Fibroblast of villous mesenchyme (primary cell): ENCODE measurements at regions not wholly inside any gene's neighbourhood (a gene's known extent, or its start where the extent isn't known, plus 50 kb on each side); places are given as distances from the start of the nearest gene placed in this dataset.
"Not testable (repeated sequence)": the region's sequence is repeated elsewhere in the genome, so short reads cannot be mapped to it uniquely, and the experiment has no call there.

Source experiments
- DNase-seq: peaks from one replicate; pipeline ENCODE4 v3.0.0-alpha.2; 2010; ENCODE audit warnings: low read depth
- H3K4me3 ChIP-seq: 2 replicates; pipeline ENCODE4 v1.5.1; 2011; ENCODE audit warnings: low read depth, mild to moderate bottlenecking, low read length
- TF ChIP-seq, protein P1 (sequence below): IDR thresholded peaks from 2 replicates; pipeline ENCODE4 v1.5.1; 2012; ENCODE audit warnings: low read depth, mild to moderate bottlenecking, low read length; ENCODE audit not compliant: insufficient read depth

GRCh38 chr4:97140545-97140944, 1002.7 kb downstream of the STPG2 start:
- DNase-seq = no peak
- no peak overlapping the region for H3K4me3 ChIP-seq
- TF ChIP-seq, protein P1, sequence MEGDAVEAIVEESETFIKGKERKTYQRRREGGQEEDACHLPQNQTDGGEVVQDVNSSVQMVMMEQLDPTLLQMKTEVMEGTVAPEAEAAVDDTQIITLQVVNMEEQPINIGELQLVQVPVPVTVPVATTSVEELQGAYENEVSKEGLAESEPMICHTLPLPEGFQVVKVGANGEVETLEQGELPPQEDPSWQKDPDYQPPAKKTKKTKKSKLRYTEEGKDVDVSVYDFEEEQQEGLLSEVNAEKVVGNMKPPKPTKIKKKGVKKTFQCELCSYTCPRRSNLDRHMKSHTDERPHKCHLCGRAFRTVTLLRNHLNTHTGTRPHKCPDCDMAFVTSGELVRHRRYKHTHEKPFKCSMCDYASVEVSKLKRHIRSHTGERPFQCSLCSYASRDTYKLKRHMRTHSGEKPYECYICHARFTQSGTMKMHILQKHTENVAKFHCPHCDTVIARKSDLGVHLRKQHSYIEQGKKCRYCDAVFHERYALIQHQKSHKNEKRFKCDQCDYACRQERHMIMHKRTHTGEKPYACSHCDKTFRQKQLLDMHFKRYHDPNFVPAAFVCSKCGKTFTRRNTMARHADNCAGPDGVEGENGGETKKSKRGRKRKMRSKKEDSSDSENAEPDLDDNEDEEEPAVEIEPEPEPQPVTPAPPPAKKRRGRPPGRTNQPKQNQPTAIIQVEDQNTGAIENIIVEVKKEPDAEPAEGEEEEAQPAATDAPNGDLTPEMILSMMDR = no peak

DNA sequence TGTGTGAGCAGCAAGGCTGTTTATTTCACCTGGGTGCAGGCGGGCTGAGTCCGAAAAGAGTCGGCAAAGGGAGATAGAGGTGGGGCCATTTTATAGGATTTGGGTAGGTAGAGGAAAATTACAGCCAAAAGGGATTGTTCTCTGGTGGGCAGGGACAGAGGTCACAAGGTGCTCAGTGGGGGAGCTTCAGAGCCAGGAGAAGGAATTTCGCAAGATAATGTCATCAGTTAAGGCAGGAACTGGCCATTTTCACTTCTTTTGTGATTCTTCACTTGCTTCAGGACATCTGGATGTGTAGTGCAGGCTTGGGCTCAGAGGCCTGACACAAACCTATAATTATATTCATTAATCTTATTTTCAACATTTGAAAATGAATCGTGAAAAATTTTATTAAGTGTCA, 1001.9 kb downstream of the STPG2 start:
- not testable (repeated sequence) for H3K4me3 ChIP-seq

GRCh38 chr4:97142410-97142809, 1000.9 kb downstream of the STPG2 start:
- TF ChIP-seq, protein P1 = no peak
- DNase-seq = no peak
- H3K4me3 ChIP-seq = no peak overlapping the region

More for the DNA sequence above, 1001.9 kb downstream of the STPG2 start:
- not testable (repeated sequence) for DNase-seq

GRCh38 chr4:97142893-97143292, 1000.4 kb downstream of the STPG2 start:
- H3K4me3 ChIP-seq = no peak overlapping the region
- TF ChIP-seq, protein P1 = no peak
- no peak for DNase-seq

DNA sequence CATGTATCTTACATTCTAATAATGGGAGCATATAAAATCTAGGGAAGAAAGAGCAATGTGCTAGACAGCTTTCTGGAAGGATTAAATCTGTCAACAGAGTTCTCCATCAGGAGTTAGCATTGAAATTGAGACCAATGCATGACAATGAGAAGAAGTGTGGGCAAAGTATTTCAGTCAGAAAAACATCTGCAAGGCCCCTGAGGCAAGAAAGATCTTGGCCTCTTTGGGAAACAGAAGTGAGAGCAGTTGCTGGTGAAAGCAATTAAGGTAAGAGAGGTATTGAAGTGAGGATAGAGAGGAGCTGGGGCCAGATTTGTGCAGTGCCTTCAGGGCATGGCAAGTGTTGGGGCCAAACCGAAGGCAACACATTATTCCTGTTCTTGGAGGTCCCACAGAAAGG, 999.1 kb downstream of the STPG2 start:
- TF ChIP-seq, protein P1 = no peak
- no peak overlapping the region for H3K4me3 ChIP-seq
- DNase-seq = no peak

- TF ChIP-seq, protein P1 = no peak
- no peak for DNase-seq
- H3K4me3 ChIP-seq = no peak overlapping the region
These were observed 992.3 kb downstream of the STPG2 start for GRCh38 chr4:97150966-97151365.

DNA sequence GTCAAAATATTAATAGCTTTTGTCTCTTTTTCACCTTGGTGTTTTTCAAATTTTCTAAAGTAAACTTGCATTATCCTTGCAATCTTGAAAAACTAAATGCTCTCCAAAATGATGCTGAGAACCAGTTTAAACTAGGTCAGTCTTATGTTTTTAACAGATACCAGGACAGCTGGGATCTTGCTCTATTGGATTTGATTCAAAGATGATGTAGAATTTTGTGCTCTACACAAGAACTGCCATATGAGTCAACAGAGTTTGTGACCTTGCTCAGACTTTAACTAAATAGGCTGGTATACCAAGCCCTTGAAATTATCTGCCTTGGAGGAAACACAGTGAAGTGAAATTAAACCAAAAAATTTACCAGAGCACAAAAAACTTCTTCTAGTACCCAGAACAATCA, 991.1 kb downstream of the STPG2 start:
- H3K4me3 ChIP-seq = no peak overlapping the region
- no peak for DNase-seq
- TF ChIP-seq, protein P1 = no peak
